Kidney (tissue), 13 donors: ENCODE measurements at regions not wholly inside any gene's neighbourhood (a gene's known extent, or its start where the extent isn't known, plus 50 kb on each side); places are given as distances from the start of the nearest gene placed in this dataset.

Source experiments
- DNase-seq, 5 donors: peaks; one replicate each; pipeline ENCODE4 v3.0.0-alpha.2; 2013 to 2020
- FAIRE-seq: peaks from 2 replicates; lab custom pipeline; 2012; peaks lifted over from hg19 to GRCh38; lab: Jason Lieb, UNC
- H3K27ac ChIP-seq, 2 donors: one replicate each; pipeline ENCODE4 v1.7.0; 2013; ENCODE audit warnings: low read depth in 2 of 2, low read length in 2 of 2, inconsistent platforms in 1 of 2
- H3K27me3 ChIP-seq: one replicate; pipeline ENCODE4 v1.7.1; 2013; ENCODE audit warnings: low read length, inconsistent platforms; ENCODE audit not compliant: control insufficient read depth, insufficient read depth
- H3K36me3 ChIP-seq, 3 donors: one replicate each; pipeline versions ENCODE4 v1.7.0 to v1.7.1; 2013; ENCODE audit warnings: low read length in 3 of 3, control low read depth in 1 of 3, inconsistent platforms in 1 of 3; ENCODE audit not compliant: insufficient read depth in 3 of 3, control insufficient read depth in 2 of 3
- H3K4me1 ChIP-seq, 3 donors: one replicate each; pipeline versions ENCODE4 v1.7.0 to v1.7.1; 2013; ENCODE audit warnings: low read length in 3 of 3, inconsistent platforms in 1 of 3, low read depth in 1 of 3; ENCODE audit not compliant: control insufficient read depth in 2 of 3, insufficient read depth in 2 of 3
- H3K4me3 ChIP-seq, 3 donors: one replicate each; pipeline versions ENCODE4 v1.7.0 to v1.8.1; 2013; ENCODE audit warnings: low read length in 3 of 3, control low read depth in 1 of 3, inconsistent platforms in 1 of 3
- H3K9ac ChIP-seq, 3 donors: one replicate each; pipeline versions ENCODE4 v1.7.0 to v1.7.1; 2013; ENCODE audit warnings: low read length in 3 of 3, control low read depth in 1 of 3, inconsistent platforms in 1 of 3
- H3K9me3 ChIP-seq, 3 donors: one replicate each; pipeline versions ENCODE4 v1.7.0 to v1.7.1; 2013; ENCODE audit warnings: low read length in 3 of 3, control low read depth in 1 of 3, inconsistent platforms in 1 of 3; ENCODE audit not compliant: control insufficient read depth in 2 of 3, insufficient read depth in 1 of 3
- intact Hi-C: fragments of 100-400 bp; cut with DNase I; formaldehyde crosslinking; loops from one replicate; pipeline ENCODE4 v1.11.1; 2022
- TF ChIP-seq, protein P1 (sequence below): IDR thresholded peaks from 3 replicates; pipeline ENCODE4 v1.5.1; 2012; ENCODE audit warnings: mild to moderate bottlenecking, moderate library complexity, borderline replicate concordance; ENCODE audit not compliant: insufficient read depth; ENCODE audit errors: extremely low read depth
- donor health status: control.
- donor health status: control.
- donor health status: control.
- donor health status: control.
- donor health status: control.
- donor health status: DM: yes; HTN: yes; CAD: no.
- donor health status: Normal renal cell carcinoma (clear cell type).

GRCh38 chr11:98277251-98277912 is 743.4 kb upstream of the CNTN5 start:
- FAIRE-seq (no peak), DNase-seq (peak in 2 of 5 donors; percentile 7 to 9)
- Histone ChIP-seq H3K27ac (no peak overlapping the region), H3K4me3 (no peak overlapping the region), H3K9me3 (no peaks in the 10 kb centered on the region), H3K4me1 (no peaks in the 10 kb centered on the region), H3K27me3 (no peaks in the 10 kb centered on the region), H3K36me3 (no peaks in the 10 kb centered on the region), H3K9ac (no peak overlapping the region)
- TF ChIP-seq, protein P1, sequence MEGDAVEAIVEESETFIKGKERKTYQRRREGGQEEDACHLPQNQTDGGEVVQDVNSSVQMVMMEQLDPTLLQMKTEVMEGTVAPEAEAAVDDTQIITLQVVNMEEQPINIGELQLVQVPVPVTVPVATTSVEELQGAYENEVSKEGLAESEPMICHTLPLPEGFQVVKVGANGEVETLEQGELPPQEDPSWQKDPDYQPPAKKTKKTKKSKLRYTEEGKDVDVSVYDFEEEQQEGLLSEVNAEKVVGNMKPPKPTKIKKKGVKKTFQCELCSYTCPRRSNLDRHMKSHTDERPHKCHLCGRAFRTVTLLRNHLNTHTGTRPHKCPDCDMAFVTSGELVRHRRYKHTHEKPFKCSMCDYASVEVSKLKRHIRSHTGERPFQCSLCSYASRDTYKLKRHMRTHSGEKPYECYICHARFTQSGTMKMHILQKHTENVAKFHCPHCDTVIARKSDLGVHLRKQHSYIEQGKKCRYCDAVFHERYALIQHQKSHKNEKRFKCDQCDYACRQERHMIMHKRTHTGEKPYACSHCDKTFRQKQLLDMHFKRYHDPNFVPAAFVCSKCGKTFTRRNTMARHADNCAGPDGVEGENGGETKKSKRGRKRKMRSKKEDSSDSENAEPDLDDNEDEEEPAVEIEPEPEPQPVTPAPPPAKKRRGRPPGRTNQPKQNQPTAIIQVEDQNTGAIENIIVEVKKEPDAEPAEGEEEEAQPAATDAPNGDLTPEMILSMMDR = no peak
- intact Hi-C loops = no loop called here

GRCh38 chr11:98289617-98290263 is 731.0 kb upstream of the CNTN5 start:
- DNase-seq = no peak
- Histone ChIP-seq H3K36me3 (no peaks in the 10 kb centered on the region), H3K9me3 (no peaks in the 10 kb centered on the region), H3K4me3 (no peak overlapping the region), H3K27ac (no peak overlapping the region), H3K9ac (no peak overlapping the region), H3K27me3 (no peaks in the 10 kb centered on the region), H3K4me1 (no peaks in the 10 kb centered on the region)
- no peak for FAIRE-seq
- TF ChIP-seq, protein P1 = no peak
- intact Hi-C loops = no loop called here

DNA sequence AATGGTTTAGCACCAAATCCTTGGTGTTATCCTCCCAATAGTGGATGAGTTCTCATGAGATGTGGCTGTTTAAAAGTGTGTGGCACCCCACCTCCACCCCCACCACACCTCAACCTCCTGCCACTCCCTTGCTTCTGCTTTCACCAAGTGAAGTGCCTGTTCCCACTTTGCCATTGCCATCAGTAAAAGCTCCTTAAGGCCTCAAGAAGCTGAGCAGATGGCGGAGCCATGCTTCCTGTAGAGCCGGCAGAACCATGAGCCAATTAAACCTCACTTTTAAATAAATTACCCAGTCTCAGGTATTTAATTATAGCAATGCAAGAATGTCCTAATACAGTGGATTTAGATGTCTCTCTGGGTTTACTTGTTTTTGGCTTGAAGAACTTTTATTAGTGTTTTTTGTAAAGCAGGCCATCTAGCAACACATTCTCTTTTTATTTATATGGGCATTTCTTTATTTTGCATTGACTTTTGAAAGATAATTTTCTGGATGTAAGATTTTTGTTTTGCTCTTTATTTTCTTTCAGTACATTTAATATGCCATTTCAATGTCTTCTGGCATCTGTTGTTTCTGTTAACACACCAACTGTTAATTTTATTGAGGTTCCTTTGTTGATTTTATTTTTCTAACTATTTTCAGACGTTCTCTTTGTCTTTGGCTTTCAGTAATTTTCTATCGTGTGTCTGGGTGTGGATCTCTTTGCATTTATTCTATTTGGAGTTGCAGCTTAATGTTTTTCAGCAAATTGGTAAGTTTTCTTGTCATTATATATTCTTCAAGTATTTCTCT is 724.5 kb upstream of the CNTN5 start:
- FAIRE-seq (no peak), DNase-seq (no peak)
- no peaks in the 10 kb centered on the region for H3K4me1 ChIP-seq
- no peak overlapping the region for H3K27ac ChIP-seq
- no peak overlapping the region for H3K9ac ChIP-seq
- H3K36me3 ChIP-seq = no peaks in the 10 kb centered on the region
- H3K27me3 ChIP-seq = no peaks in the 10 kb centered on the region
- TF ChIP-seq, protein P1 = no peak
- intact Hi-C loops = no loop called here
- no peak overlapping the region for H3K4me3 ChIP-seq
- no peaks in the 10 kb centered on the region for H3K9me3 ChIP-seq
